AG04450 (cell line): ENCODE measurements at regions not wholly inside any gene's neighbourhood (a gene's known extent, or its start where the extent isn't known, plus 50 kb on each side); places are given as distances from the start of the nearest gene placed in this dataset.
"Not testable (repeated sequence)": the region's sequence is repeated elsewhere in the genome, so short reads cannot be mapped to it uniquely, and the experiment has no call there.

Experiments
- CTCF ChIA-PET: fragments of 300-600, 350-600 bp; formaldehyde crosslinking; extraction: SDS; loops from one replicate; lab custom pipeline; 2022; ENCODE audit warnings: antibody characterized with exemption, inconsistent platforms; lab: Charles Lee
- POLR2A ChIA-PET: fragments of 350-600 bp; formaldehyde crosslinking; extraction: SDS; loops from one replicate; lab custom pipeline; 2021; ENCODE audit warnings: antibody characterized with exemption, inconsistent platforms; lab: Yijun Ruan, JAX
- DNase-seq: peaks from one replicate; pipeline ENCODE4 v3.0.0-alpha.2; 2011; ENCODE audit warnings: low read depth, low spot score
- H3K27ac ChIP-seq: one replicate; pipeline ENCODE4 v1.5.1; 2012; ENCODE audit warnings: low read depth, low read length, control low read depth
- H3K27me3 ChIP-seq: one replicate; pipeline ENCODE4 v1.6.0; 2012; ENCODE audit warnings: low read length; ENCODE audit not compliant: control insufficient read depth, insufficient read depth
- H3K4me3 ChIP-seq: 2 replicates; pipeline ENCODE4 v1.5.1; 2011; ENCODE audit warnings: mild to moderate bottlenecking, low read depth, low read length, control low read depth
- H3K9me3 ChIP-seq: 2 replicates; pipeline ENCODE4 v1.5.1; 2012; ENCODE audit warnings: low read length; ENCODE audit not compliant: control insufficient read depth, insufficient read depth
- TF ChIP-seq, protein P1 (sequence below): IDR thresholded peaks from 2 replicates; pipeline ENCODE4 v1.5.1; 2011; ENCODE audit warnings: low read depth, low read length, control low read depth, inconsistent platforms

GRCh38 chr1:148379170-148379500, 104.0 kb downstream of the PPIAL4G start:
- H3K27ac ChIP-seq, result no peak overlapping the region
- peaks cover 15% of the 10 kb centered on the region for H3K27me3 ChIP-seq
- CTCF ChIA-PET, result no interaction called here
- H3K4me3 ChIP-seq, result no peak overlapping the region
- POLR2A ChIA-PET, result no interaction called here
- H3K9me3 ChIP-seq, result no peaks in the 10 kb centered on the region; the same call in 1 of the 2 replicates
- no peak for DNase-seq
- TF ChIP-seq, protein P1, sequence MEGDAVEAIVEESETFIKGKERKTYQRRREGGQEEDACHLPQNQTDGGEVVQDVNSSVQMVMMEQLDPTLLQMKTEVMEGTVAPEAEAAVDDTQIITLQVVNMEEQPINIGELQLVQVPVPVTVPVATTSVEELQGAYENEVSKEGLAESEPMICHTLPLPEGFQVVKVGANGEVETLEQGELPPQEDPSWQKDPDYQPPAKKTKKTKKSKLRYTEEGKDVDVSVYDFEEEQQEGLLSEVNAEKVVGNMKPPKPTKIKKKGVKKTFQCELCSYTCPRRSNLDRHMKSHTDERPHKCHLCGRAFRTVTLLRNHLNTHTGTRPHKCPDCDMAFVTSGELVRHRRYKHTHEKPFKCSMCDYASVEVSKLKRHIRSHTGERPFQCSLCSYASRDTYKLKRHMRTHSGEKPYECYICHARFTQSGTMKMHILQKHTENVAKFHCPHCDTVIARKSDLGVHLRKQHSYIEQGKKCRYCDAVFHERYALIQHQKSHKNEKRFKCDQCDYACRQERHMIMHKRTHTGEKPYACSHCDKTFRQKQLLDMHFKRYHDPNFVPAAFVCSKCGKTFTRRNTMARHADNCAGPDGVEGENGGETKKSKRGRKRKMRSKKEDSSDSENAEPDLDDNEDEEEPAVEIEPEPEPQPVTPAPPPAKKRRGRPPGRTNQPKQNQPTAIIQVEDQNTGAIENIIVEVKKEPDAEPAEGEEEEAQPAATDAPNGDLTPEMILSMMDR, result no peak

DNA sequence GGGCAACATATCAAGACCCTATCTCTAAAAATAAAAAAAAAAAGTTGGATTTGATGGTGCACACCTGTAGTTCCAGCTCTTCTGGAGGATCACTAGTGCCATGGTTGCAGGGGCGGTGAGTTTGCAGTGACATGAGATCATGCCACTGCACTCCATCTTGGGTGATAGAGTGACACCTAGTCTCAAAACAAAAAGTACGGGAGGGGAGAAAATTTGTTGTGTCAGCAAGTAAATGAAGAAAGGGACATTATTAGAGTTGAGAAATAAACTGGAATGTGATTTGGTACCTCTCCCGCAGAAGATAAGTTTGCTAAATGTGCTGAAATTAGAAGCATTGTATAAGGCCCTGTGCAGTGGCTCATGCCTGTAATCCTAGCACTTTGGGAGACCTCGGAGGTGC, 105.1 kb downstream of the PPIAL4G start:
- H3K9me3 ChIP-seq, POLR2A ChIA-PET, DNase-seq, CTCF ChIA-PET, H3K27ac ChIP-seq, H3K4me3 ChIP-seq: not testable (repeated sequence)
- peaks cover 11% of the 10 kb centered on the region for H3K27me3 ChIP-seq

DNA sequence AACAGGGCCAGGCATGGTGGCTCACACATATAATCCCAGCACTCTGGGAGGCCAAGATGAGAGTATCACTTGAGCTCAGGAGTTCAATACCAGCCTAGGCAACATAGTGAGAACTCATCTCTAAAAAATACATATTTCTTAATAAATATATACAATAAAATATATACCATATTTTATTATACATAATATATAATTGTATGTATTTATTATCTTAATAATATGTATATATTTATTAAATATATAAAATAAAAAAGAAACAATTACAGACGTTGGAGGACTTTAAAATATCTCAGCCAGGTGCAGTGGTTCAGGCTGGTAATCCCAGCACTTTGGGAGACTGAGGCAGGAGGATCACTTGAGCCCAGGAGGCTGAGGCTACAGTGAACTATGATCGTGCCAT, 106.1 kb downstream of the PPIAL4G start:
- H3K9me3 ChIP-seq, H3K27ac ChIP-seq, CTCF ChIA-PET, H3K4me3 ChIP-seq, H3K27me3 ChIP-seq, DNase-seq, POLR2A ChIA-PET: not testable (repeated sequence)

GRCh38 chr1:148374101-148374500, 109.0 kb downstream of the PPIAL4G start:
- Histone ChIP-seq H3K27me3 (peaks cover 6% of the 10 kb centered on the region), H3K9me3 (no peaks in the 10 kb centered on the region; the same call in 1 of the 2 replicates), H3K27ac (no peak overlapping the region), H3K4me3 (no peak overlapping the region)
- ChIA-PET POLR2A (no interaction called here), CTCF (interaction anchor here (2.6 kb wide), 1 partner anchor 16 kb away, joined by 15 read pairs; no protein-coding TSS in a partner anchor)
- DNase-seq, result no peak
- TF ChIP-seq, protein P1, result no peak

DNA sequence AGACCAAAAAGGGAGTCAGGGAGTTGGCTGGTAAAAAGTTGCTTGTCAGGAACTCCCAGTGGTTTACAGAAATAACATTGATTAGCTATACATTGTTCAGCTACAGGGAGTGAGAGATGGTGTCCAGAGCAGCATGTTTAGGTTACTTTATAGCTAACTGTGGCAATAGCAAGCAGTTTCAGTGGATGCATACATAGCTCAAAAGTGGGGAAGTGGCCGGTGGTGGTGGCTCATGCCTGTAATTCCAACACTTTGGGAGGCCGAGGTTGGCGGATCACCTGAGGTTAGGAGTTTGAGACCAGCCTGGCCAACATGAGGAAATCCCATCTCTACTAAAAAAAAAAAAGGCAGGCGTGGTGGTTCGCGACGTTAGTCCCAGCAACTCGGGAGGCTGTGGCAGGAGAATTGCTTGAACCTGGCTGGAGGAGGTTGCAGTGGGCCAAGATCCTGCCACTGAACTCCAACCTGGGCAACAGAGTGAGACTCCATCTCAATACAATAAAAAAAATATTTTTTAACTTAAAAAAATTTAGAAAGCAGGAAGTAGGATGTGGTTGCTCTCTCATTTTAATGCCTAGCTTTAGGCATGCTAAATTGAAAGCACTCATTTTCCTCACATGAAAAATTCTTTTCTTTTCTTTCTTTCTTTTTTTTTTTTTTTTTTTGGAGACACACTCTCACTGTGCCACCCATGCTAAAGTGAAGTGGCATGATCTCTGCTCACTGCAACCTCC, 109.7 kb downstream of the PPIAL4G start:
- POLR2A ChIA-PET, result interaction anchor here (0.7 kb wide), 1 partner anchor 20 kb away, joined by 6 read pairs; no protein-coding TSS in a partner anchor
- TF ChIP-seq, protein P1, result no peak
- CTCF ChIA-PET, result interaction anchor here (2.6 kb wide), 1 partner anchor 15 kb away, joined by 15 read pairs; no protein-coding TSS in a partner anchor

GRCh38 chr1:148372731-148373130, 110.4 kb downstream of the PPIAL4G start:
- Histone ChIP-seq H3K27me3 (peaks cover 2% of the 10 kb centered on the region), H3K4me3 (no peak overlapping the region), H3K27ac (no peak overlapping the region), H3K9me3 (no peaks in the 10 kb centered on the region)
- no peak for DNase-seq
- CTCF ChIA-PET, result interaction anchor here (1.3 to 2.6 kb wide), 2 partner anchors 15 to 16 kb away, joined by 3 to 15 read pairs; no protein-coding TSS in a partner anchor
- TF ChIP-seq, protein P1, result no peak
- POLR2A ChIA-PET, result no interaction called here

More for the DNA sequence above, 109.7 kb downstream of the PPIAL4G start:
- H3K4me3 ChIP-seq, result no peak overlapping the region
- peaks cover 2% of the 10 kb centered on the region for H3K27me3 ChIP-seq
- H3K9me3 ChIP-seq, result no peaks in the 10 kb centered on the region
- H3K27ac ChIP-seq, result no peak overlapping the region
- DNase-seq, result no peak

GRCh38 chr1:148372051-148372726, 110.9 kb downstream of the PPIAL4G start:
- H3K27ac ChIP-seq, H3K9me3 ChIP-seq, H3K4me3 ChIP-seq, DNase-seq, H3K27me3 ChIP-seq, POLR2A ChIA-PET: not testable (repeated sequence)
- CTCF ChIA-PET, result interaction anchor here (1.3 to 2.6 kb wide), 2 partner anchors 14 to 16 kb away, joined by 3 to 15 read pairs; no protein-coding TSS in a partner anchor
